GM12878 (cell line): ENCODE measurements at regions not wholly inside any gene's neighbourhood (a gene's known extent, or its start where the extent isn't known, plus 50 kb on each side); places are given as distances from the start of the nearest gene placed in this dataset.

Source experiments
- ATAC-seq: fragments of 200-7000 bp; cut with Tn5 transposase; 3 replicates; pipeline ENCODE4 v1.9.1; 2020; ENCODE audit warnings: mild to moderate bottlenecking, moderate library complexity
- BruUV-seq: library from RNA; stranded (reverse); fragments of 400-500 nt; replicated peaks from 2 replicates; lab custom pipeline; 2021; lab: Mats Ljungman, UMichigan
- CTCF ChIA-PET: fragments of 300-600 bp; sonication (Branson Sonifier 250); formaldehyde crosslinking; extraction: SDS; loops from one replicate; lab custom pipeline; 2021; ENCODE audit warnings: inconsistent platforms; lab: Yijun Ruan, JAX
- POLR2A ChIA-PET: fragments of 350-600 bp; formaldehyde crosslinking; extraction: SDS; loops from one replicate; lab custom pipeline; 2021; ENCODE audit warnings: inconsistent platforms; lab: Charles Lee
- RAD21 ChIA-PET: fragments of 300-600 bp; sonication (Branson Sonifier 250); formaldehyde crosslinking; loops from one replicate; lab custom pipeline; 2023; ENCODE audit warnings: antibody characterized with exemption; ENCODE audit not compliant: unreplicated experiment; lab: Charles Lee
- SMC1A ChIA-PET: fragments of 300-600 bp; sonication (Branson Sonifier 250); formaldehyde crosslinking; loops from one replicate; lab custom pipeline; 2023; ENCODE audit not compliant: unreplicated experiment, uncharacterized antibody; lab: Charles Lee
- DNase-seq: peaks from one replicate; pipeline ENCODE4 v3.0.0-alpha.2; 2011; ENCODE audit warnings: low read depth, low spot score
- FAIRE-seq: peaks from 3 replicates; lab custom pipeline; 2011; peaks lifted over from hg19 to GRCh38; lab: Jason Lieb, UNC
- H2AFZ ChIP-seq: 2 replicates; pipeline ENCODE4 v1.6.0; 2011; ENCODE audit warnings: low read depth, low read length, control low read depth; ENCODE audit not compliant: control insufficient read depth
- H3K27ac ChIP-seq: 2 replicates; pipeline ENCODE4 v1.5.1; 2011; ENCODE audit warnings: control low read depth; ENCODE audit not compliant: control insufficient read depth, insufficient read depth
- H3K27me3 ChIP-seq, 2 experiments: replicated peaks in 1 of 2; 2 replicates each; pipeline versions ENCODE4 v1.6.0 to v1.6.1; 2011; ENCODE audit warnings: low read length in 1 of 2; ENCODE audit not compliant: control insufficient read depth in 2 of 2, insufficient read depth in 2 of 2
- H3K36me3 ChIP-seq, 2 experiments: 2 replicates each; pipeline ENCODE4 v1.5.1; 2011; ENCODE audit warnings: low read length in 1 of 2; ENCODE audit not compliant: control insufficient read depth in 2 of 2, insufficient read depth in 2 of 2
- H3K4me1 ChIP-seq: 2 replicates; pipeline ENCODE4 v1.6.1; 2011; ENCODE audit warnings: mild to moderate bottlenecking, low read length, moderate library complexity, mixed read lengths; ENCODE audit not compliant: control insufficient read depth, insufficient read depth
- H3K4me2 ChIP-seq: 2 replicates; pipeline ENCODE4 v1.6.0; 2011; ENCODE audit warnings: control low read depth; ENCODE audit not compliant: control insufficient read depth, insufficient read depth
- H3K4me3 ChIP-seq: fragments of 200-600 bp; sonication (generic); 2 replicates; pipeline ENCODE4 v1.5.1; 2016
- H3K79me2 ChIP-seq: 2 replicates; pipeline ENCODE4 v1.6.0; 2011; ENCODE audit warnings: low read length; ENCODE audit not compliant: control insufficient read depth, insufficient read depth
- H3K9ac ChIP-seq: 2 replicates; pipeline ENCODE4 v1.8.0; 2011; ENCODE audit warnings: low read length, control low read depth, mixed read lengths; ENCODE audit not compliant: control insufficient read depth, insufficient read depth
- H3K9me3 ChIP-seq: replicated peaks from 3 replicates; pipeline ENCODE4 v1.5.1; 2011; ENCODE audit warnings: mild to moderate bottlenecking, low read length; ENCODE audit not compliant: control insufficient read depth, insufficient read depth
- H4K20me1 ChIP-seq: 2 replicates; pipeline ENCODE4 v1.6.0; 2011; ENCODE audit not compliant: control insufficient read depth, insufficient read depth
- PML ChIP-seq: IDR thresholded peaks from 2 replicates; pipeline ENCODE4 v1.6.1; 2012; ENCODE audit warnings: low read length, inconsistent platforms
- WGBS: methylation state at CpG from one replicate; pipeline ENCODE4 v1.1.6; 2016; ENCODE audit warnings: low lambda C conversion rate; ENCODE audit not compliant: insufficient replicate concordance, insufficient coverage; ENCODE audit errors: missing lambda C conversion rate; 5-methylcytosine and 5-hydroxymethylcytosine counted together
- in situ Hi-C: fragments of 300-500 bp; cut with MboI; formaldehyde crosslinking; loops from 9 replicates; pipeline ENCODE4 v1.14.3; 2018; ENCODE audit warnings: mixed read lengths
- intact Hi-C: fragments of 100-400 bp; cut with micrococcal nuclease; formaldehyde crosslinking; loops from one replicate; pipeline ENCODE4 v1.14.2; 2022; ENCODE audit not compliant: unreplicated experiment
- TF ChIP-seq, protein P1 (sequence below): fragments of 150-350 bp; IDR thresholded peaks from 2 replicates; pipeline ENCODE4 v1.6.1; 2016; ENCODE audit warnings: low read depth, low read length

GRCh38 chr14:34203251-34203722 lies 252.4 kb upstream of the EGLN3 start:
- Histone ChIP-seq H3K9ac (no peak overlapping the region), H2AFZ (no peak overlapping the region), H3K27me3 (no peaks in the 10 kb centered on the region), H3K79me2 (no peaks in the 10 kb centered on the region), H3K36me3 (no peaks in the 10 kb centered on the region), H4K20me1 (no peaks in the 10 kb centered on the region), H3K4me2 (no peak overlapping the region), H3K4me1 (no peaks in the 10 kb centered on the region), H3K9me3 (no peaks in the 10 kb centered on the region), H3K4me3 (no peak overlapping the region), H3K27ac (no peak overlapping the region)
- ATAC-seq: no peak
- no TSS peak for BruUV-seq
- ChIA-PET CTCF (no interaction called here), RAD21 (interaction anchor here (0.7 to 1.4 kb wide), 2 partner anchors 19 to 359 kb away, joined by 3 read pairs; no protein-coding TSS in a partner anchor), POLR2A (interaction anchor here (0.6 kb wide), 1 partner anchor 738 kb away, joined by 4 read pairs; no protein-coding TSS in a partner anchor), SMC1A (interaction anchor here (0.8 kb wide), 1 partner anchor 23 kb away, joined by 3 read pairs; no protein-coding TSS in a partner anchor)
- intact Hi-C loops (no loop called here), in situ Hi-C loops (no loop called here)
- 0% methylated on average over 4 of the region's 4 CpGs for WGBS
- no peak for DNase-seq
- no peak for TF ChIP-seq PML
- TF ChIP-seq, protein P1, sequence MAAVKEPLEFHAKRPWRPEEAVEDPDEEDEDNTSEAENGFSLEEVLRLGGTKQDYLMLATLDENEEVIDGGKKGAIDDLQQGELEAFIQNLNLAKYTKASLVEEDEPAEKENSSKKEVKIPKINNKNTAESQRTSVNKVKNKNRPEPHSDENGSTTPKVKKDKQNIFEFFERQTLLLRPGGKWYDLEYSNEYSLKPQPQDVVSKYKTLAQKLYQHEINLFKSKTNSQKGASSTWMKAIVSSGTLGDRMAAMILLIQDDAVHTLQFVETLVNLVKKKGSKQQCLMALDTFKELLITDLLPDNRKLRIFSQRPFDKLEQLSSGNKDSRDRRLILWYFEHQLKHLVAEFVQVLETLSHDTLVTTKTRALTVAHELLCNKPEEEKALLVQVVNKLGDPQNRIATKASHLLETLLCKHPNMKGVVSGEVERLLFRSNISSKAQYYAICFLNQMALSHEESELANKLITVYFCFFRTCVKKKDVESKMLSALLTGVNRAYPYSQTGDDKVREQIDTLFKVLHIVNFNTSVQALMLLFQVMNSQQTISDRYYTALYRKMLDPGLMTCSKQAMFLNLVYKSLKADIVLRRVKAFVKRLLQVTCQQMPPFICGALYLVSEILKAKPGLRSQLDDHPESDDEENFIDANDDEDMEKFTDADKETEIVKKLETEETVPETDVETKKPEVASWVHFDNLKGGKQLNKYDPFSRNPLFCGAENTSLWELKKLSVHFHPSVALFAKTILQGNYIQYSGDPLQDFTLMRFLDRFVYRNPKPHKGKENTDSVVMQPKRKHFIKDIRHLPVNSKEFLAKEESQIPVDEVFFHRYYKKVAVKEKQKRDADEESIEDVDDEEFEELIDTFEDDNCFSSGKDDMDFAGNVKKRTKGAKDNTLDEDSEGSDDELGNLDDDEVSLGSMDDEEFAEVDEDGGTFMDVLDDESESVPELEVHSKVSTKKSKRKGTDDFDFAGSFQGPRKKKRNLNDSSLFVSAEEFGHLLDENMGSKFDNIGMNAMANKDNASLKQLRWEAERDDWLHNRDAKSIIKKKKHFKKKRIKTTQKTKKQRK: no peak
- FAIRE-seq: no peak
